Activated CD8-positive, alpha-beta T cell treated with anti-CD3 and anti-CD28 coated beads for 36 hours (primary cell): ENCODE measurements at regions not wholly inside any gene's neighbourhood (a gene's known extent, or its start where the extent isn't known, plus 50 kb on each side); places are given as distances from the start of the nearest gene placed in this dataset.

Source experiments
- ATAC-seq: fragments of 200-7000 bp; cut with Tn5 transposase; one replicate; pipeline ENCODE4 v1.10.0; 2021; ENCODE audit warnings: mild to moderate bottlenecking, moderate library complexity
- CTCF ChIA-PET: fragments of 350-600 bp; sonication (Branson Sonifier 250); formaldehyde crosslinking; loops from one replicate; lab custom pipeline; 2021; ENCODE audit warnings: antibody characterized with exemption; lab: Charles Lee
- POLR2A ChIA-PET: fragments of 350-600 bp; sonication (Branson Sonifier 250); formaldehyde crosslinking; loops from one replicate; lab custom pipeline; 2021; ENCODE audit warnings: antibody characterized with exemption; lab: Charles Lee
- DNase-seq: peaks from one replicate; pipeline ENCODE4 v3.0.0-alpha.2; 2020
- H3K27ac Mint-ChIP-seq: one replicate; pipeline ENCODE4 v1.8.0; 2021; ENCODE audit warnings: mild to moderate bottlenecking, mixed read lengths
- H3K27me3 Mint-ChIP-seq: one replicate; pipeline ENCODE4 v1.8.0; 2021; ENCODE audit warnings: mixed read lengths
- H3K36me3 Mint-ChIP-seq: one replicate; pipeline ENCODE4 v1.8.0; 2021; ENCODE audit warnings: low read depth, mixed read lengths
- H3K4me1 Mint-ChIP-seq: one replicate; pipeline ENCODE4 v1.8.0; 2021; ENCODE audit warnings: low read depth, mixed read lengths
- H3K4me3 Mint-ChIP-seq: one replicate; pipeline ENCODE4 v1.8.0; 2021; ENCODE audit warnings: mild to moderate bottlenecking, moderate library complexity, mixed read lengths
- H3K9me3 Mint-ChIP-seq: one replicate; pipeline ENCODE4 v1.8.0; 2021; ENCODE audit warnings: mixed read lengths
- intact Hi-C: fragments of 100-400 bp; cut with micrococcal nuclease; formaldehyde crosslinking; loops from one replicate; pipeline ENCODE4 v1.10.0; 2022
- TF ChIP-seq, protein P1 (sequence below): fragments of 200-600 bp; IDR thresholded peaks from one replicate; pipeline ENCODE4 v1.8.0; 2022; ENCODE audit warnings: antibody characterized with exemption, mild to moderate bottlenecking

DNA sequence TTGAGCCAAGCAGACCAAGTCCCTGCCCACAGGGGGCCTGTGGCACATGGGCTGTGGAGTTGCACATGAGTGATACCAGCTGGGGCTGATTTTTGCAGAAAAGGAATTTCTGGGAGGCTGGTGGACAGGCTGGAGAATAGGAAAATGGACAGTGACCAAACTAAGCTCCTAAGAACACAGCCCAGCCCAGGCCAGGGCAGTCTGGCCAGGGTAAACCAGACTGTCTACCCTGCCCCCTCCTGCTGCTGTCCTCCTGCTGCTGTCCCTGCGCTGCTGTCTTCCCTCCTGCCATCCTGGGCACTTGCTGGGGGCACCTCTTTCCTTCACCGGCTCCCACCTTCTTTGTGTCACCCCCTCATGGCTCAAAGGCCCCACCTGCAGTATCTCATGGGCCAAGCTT, 219.2 kb downstream of the ZIC5 start:
- no peak overlapping the region for H3K27ac Mint-ChIP-seq
- no peak for ATAC-seq
- H3K27me3 Mint-ChIP-seq: no peaks in the 10 kb centered on the region
- peaks cover 5% of the 10 kb centered on the region for H3K36me3 Mint-ChIP-seq
- intact Hi-C loops: no loop called here
- TF ChIP-seq, protein P1, sequence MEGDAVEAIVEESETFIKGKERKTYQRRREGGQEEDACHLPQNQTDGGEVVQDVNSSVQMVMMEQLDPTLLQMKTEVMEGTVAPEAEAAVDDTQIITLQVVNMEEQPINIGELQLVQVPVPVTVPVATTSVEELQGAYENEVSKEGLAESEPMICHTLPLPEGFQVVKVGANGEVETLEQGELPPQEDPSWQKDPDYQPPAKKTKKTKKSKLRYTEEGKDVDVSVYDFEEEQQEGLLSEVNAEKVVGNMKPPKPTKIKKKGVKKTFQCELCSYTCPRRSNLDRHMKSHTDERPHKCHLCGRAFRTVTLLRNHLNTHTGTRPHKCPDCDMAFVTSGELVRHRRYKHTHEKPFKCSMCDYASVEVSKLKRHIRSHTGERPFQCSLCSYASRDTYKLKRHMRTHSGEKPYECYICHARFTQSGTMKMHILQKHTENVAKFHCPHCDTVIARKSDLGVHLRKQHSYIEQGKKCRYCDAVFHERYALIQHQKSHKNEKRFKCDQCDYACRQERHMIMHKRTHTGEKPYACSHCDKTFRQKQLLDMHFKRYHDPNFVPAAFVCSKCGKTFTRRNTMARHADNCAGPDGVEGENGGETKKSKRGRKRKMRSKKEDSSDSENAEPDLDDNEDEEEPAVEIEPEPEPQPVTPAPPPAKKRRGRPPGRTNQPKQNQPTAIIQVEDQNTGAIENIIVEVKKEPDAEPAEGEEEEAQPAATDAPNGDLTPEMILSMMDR: no peak
- CTCF ChIA-PET: no interaction called here
- H3K4me3 Mint-ChIP-seq: no peak overlapping the region
- POLR2A ChIA-PET: no interaction called here
- no peaks in the 10 kb centered on the region for H3K4me1 Mint-ChIP-seq
- DNase-seq: no peak
- no peaks in the 10 kb centered on the region for H3K9me3 Mint-ChIP-seq

DNA sequence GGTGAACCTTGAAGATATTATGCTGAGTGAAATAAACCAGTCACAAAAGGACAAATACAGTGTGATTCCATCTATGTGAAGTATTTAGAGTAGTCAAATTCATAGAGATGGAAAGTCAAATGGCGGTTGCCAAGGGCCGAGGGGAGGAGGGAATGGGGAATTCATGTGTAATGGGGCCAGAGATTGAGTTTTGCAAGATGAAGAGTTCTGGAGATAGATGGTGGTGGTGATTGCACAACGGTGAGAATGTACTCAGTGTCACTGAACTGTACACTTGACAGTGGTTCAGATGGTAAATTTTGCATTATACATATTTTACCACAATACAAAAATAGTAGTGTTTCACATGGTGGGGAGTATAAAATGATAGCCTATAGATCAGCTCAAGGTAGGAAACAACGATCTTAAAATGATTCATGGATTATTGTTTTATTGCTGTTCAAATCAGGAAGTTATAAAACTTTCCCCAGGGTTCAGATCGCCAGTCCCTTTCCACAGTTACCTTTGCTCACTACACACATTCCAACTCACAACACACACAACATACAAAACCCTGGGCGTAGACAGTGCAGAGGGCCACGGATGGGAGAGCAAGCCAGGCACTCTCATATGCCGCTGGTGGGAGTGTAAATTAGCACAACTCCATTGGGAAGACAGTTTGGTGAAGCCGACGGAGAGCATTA, 219.9 kb downstream of the ZIC5 start:
- DNase-seq (no peak), ATAC-seq (no peak)
- TF ChIP-seq, protein P1: no peak
- no peaks in the 10 kb centered on the region for H3K27me3 Mint-ChIP-seq
- H3K36me3 Mint-ChIP-seq: peaks cover 5% of the 10 kb centered on the region
- POLR2A ChIA-PET: no interaction called here
- intact Hi-C loops: no loop called here
- no peaks in the 10 kb centered on the region for H3K9me3 Mint-ChIP-seq
- no peaks in the 10 kb centered on the region for H3K4me1 Mint-ChIP-seq
- CTCF ChIA-PET: no interaction called here
- no peak overlapping the region for H3K4me3 Mint-ChIP-seq
- H3K27ac Mint-ChIP-seq: no peak overlapping the region

DNA sequence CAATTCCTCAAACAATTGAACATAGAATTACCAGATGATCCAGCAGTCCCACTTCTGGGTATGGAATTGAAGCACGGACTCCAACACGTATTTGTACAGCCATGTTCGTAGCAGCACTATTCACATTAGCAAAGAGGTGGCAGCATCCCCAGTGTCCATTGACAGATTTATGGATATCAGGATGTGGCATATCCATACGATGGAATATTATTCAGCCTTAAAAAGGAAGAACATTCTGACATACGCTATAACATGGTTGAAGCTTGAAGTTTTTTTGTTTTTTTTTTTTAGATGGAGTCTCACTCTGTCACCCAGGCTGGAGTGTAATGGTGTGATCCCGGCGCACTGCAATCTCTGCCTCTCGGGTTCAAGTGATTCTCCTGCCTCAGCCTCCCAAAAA, 220.6 kb downstream of the ZIC5 start:
- no peaks in the 10 kb centered on the region for H3K4me1 Mint-ChIP-seq
- no peaks in the 10 kb centered on the region for H3K27me3 Mint-ChIP-seq
- POLR2A ChIA-PET: no interaction called here
- peaks cover 5% of the 10 kb centered on the region for H3K36me3 Mint-ChIP-seq
- H3K9me3 Mint-ChIP-seq: no peaks in the 10 kb centered on the region
- intact Hi-C loops: no loop called here
- H3K4me3 Mint-ChIP-seq: no peak overlapping the region
- ATAC-seq (no peak), DNase-seq (no peak)
- CTCF ChIA-PET: no interaction called here
- TF ChIP-seq, protein P1: no peak
- H3K27ac Mint-ChIP-seq: no peak overlapping the region

DNA sequence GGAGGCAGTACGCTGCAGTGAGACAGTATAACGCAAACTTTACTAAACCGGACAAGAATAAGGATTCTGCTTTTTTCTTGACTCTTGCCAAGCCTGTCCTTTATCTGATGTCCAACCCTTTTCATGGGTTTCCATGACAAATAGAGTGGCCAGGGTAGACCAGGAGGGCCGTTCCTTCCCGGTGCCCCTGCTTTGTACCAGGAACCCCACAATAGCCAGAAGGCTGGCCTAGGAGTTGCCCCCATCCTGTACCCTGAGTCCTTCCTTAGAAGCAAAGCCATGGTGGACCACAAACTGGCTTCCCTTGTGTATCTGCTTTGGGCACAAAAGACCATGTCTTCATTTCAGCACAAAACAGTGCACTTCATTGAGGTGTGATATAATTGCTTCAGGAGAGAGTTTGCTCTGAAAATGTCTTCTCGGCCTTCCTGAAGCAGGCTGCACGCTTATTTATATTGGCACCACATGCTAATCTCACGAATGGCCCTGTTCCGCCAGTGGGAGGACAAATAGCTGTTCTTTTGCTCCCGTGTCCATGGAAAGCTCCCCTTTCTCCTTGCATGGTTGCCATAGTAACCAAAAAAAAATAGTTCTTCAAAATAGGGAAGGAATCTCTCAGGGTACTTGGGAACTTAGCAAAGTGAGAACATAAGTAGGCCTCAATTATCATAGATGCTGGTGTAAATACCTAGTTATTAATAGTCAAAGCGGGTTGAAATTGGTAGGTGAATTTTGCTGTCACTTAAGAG, 222.1 kb downstream of the ZIC5 start:
- ChIA-PET POLR2A (no interaction called here), CTCF (interaction anchor here (1.1 kb wide), 1 partner anchor 93 kb away, joined by 4 read pairs; no protein-coding TSS in a partner anchor)
- Mint-ChIP-seq H3K27me3 (no peaks in the 10 kb centered on the region), H3K27ac (no peak overlapping the region), H3K4me1 (no peaks in the 10 kb centered on the region), H3K4me3 (no peak overlapping the region), H3K36me3 (peaks cover 5% of the 10 kb centered on the region), H3K9me3 (no peaks in the 10 kb centered on the region)
- no peak for DNase-seq
- TF ChIP-seq, protein P1: no peak
- intact Hi-C loops: no loop called here
- no peak for ATAC-seq

DNA sequence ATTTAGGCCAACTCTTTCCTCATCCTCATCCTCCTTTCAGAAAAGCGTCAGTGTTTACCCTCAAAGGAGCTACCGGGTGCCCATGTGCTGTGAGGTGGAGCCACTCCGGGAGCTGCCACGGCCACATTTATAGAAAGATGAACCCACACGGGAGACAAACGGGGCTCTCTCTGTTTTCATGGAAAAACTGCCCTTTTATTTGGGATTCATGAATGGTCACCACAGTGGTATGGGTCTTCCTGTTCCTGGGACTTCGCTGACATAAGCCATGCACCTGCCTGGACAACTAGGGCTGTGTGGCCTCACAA, 224.2 kb downstream of the ZIC5 start:
- CTCF ChIA-PET: no interaction called here
- H3K4me3 Mint-ChIP-seq: no peak overlapping the region
- no peaks in the 10 kb centered on the region for H3K27me3 Mint-ChIP-seq
- no peak for ATAC-seq
- H3K36me3 Mint-ChIP-seq: peaks cover 5% of the 10 kb centered on the region
- no peak for DNase-seq
- intact Hi-C loops: no loop called here
- POLR2A ChIA-PET: no interaction called here
- TF ChIP-seq, protein P1: no peak
- no peaks in the 10 kb centered on the region for H3K4me1 Mint-ChIP-seq
- no peaks in the 10 kb centered on the region for H3K9me3 Mint-ChIP-seq
- no peak overlapping the region for H3K27ac Mint-ChIP-seq
